ENCODE measurements at regions not wholly inside any gene's neighbourhood (a gene's known extent, or its start where the extent isn't known, plus 50 kb on each side); places are given as distances from the start of the nearest gene placed in this dataset.

DNA sequence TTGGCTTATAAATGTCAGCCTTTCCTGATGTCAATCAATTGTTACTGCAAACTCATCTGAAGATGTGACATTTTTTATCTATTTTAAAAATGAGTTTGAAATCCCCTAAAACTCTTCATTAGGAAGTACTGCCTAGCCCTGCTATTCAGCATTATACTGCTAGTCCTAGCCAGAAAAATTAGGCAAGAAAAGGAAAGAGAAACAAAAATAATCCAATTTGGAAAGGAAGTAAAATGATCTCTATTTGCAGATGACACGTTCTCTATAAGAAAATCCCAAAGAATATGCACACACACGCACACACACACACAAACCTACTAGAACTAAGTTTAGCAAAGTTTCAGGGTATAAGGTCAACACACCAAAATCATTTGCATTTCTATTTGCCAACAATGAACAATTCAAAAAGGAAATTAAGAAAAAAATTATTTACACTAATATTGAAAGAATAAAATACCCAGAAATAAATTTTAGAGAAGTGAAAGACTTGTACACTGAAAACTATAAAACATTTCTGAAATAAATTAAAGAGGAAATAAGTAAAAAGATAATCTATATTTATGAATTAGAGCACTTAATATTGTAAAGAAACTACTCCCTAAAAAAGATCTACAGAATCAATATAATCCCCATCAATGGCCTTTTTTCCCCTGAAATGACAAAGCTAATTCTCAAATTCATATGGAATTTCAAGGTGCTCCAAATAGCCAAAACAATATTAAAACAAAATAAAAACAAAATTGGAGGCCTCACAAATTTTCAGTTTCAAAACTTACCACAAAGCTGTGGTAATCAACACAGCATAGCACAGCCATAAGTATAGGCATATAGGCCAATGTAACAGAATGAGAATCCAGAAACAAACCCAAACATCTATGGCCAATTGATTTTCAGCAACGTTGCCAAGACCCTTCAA, 433.7 kb upstream of the TRIB2 start:
- TF ChIP-seq, protein P1, sequence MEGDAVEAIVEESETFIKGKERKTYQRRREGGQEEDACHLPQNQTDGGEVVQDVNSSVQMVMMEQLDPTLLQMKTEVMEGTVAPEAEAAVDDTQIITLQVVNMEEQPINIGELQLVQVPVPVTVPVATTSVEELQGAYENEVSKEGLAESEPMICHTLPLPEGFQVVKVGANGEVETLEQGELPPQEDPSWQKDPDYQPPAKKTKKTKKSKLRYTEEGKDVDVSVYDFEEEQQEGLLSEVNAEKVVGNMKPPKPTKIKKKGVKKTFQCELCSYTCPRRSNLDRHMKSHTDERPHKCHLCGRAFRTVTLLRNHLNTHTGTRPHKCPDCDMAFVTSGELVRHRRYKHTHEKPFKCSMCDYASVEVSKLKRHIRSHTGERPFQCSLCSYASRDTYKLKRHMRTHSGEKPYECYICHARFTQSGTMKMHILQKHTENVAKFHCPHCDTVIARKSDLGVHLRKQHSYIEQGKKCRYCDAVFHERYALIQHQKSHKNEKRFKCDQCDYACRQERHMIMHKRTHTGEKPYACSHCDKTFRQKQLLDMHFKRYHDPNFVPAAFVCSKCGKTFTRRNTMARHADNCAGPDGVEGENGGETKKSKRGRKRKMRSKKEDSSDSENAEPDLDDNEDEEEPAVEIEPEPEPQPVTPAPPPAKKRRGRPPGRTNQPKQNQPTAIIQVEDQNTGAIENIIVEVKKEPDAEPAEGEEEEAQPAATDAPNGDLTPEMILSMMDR (conservative IDR thresholded peaks at IDR 0.05; ENCODE audit: low read length): no peak
- TF ChIP-seq EZH2phosphoT487 (IDR thresholded peaks at IDR 0.05; ENCODE audit: borderline replicate concordance, low read depth, low read length): no peak
